HG03025 (cell line): ENCODE measurements at regions not wholly inside any gene's neighbourhood (a gene's known extent, or its start where the extent isn't known, plus 50 kb on each side); places are given as distances from the start of the nearest gene placed in this dataset.
"Not testable (repeated sequence)": the region's sequence is repeated elsewhere in the genome, so short reads cannot be mapped to it uniquely, and the experiment has no call there.

ENCODE experiments used
- ATAC-seq: cut with Tn5 transposase; IDR thresholded peaks from one replicate; pipeline ENCODE4 v1.9.1; 2021; ENCODE audit warnings: mild to moderate bottlenecking, moderate library complexity; ENCODE audit not compliant: unreplicated experiment, low FRiP score

DNA sequence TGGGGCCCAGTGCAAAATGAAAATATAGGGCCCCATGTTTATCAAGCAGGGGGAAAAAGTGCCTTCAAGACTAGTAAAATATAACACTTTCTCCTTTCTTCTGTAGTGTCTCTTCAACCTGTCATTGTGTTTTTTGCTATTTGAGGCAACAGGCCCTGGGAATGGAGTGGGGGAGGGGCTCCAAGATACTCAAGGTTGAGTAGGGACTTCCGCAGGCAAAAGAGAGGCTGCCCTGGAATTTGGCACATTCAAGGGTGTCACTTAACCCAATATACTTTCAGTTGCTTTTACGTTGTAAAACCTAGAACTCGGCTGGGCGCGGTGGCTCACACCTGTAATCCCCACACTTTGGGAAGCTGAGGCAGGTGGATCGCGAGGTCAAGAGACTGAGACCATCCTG, 154.9 kb downstream of the ALDH8A1 start:
- ATAC-seq = no peak

DNA sequence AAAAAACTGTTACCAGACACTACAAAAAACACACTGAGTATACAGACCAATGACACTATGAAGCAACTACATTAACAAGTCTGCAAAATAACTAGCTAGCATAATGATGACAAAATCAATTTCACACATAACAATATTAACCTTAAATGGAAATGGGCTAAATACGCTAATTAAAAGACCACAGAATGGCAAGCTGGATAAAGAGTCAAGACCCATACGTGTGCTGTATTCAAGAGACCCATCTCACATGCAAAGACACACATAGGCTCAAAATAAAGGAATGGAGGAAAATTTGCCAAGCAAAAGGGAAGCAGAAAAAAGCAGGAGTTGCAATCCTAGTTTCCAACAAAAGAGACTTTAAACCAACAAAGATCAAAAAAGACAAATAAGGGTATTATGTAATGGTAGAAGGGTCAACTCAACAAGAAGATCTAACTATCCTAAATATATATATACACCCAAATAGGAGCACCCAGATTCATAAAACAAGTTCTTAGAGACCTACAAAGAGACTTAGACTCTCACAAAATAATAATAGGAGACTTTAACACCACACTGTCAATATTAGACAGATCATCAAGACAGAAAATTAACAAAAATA, 158.6 kb downstream of the ALDH8A1 start:
- not testable (repeated sequence) for ATAC-seq

DNA sequence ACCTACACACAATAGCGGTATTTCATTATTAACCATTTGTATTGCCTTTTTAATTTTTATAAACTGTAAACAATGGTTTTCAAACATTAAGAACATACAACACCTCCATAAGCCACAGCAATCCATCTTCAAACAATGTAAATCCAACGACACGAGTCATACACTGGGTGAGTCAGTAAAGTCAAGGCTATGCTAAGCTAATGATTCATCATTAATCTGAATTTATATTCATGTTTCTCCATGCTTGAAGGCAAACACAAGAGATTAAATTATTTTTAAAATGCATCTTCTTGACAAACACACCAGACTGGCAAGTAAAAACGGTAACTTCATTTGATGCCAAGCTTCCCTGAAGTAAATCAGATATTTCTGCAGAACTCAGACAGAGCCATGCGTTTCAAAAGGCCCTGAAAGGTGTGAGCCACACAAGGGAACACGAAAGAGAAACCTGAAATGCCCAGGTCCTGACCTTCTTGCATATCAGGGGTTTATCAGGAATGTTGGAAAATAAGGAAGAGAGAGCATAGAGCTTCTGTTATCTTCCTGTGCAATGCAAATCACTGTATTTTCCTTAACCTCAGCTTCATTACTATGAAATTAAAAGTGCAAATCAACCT, 162.5 kb downstream of the ALDH8A1 start:
- ATAC-seq = no peak

DNA sequence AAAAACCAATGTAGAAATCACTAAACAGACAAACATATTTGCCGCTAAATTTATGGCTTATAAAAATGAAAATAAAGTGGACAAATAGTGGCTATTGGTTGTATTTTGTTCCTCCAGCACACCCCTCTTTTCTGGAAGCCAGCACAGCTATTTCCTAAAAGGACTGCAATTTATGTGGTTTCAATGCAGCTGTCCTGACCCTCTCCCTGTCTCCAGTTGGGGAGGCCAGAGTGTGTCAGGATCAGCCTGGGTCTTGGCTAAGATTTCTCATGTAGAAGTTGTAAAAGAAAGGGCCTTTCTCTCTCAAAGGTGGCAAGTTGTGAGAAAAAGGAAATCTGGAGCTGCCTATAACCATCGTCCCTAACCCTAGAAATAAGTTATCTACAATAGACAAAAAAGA, 165.6 kb downstream of the ALDH8A1 start:
- no peak for ATAC-seq

DNA sequence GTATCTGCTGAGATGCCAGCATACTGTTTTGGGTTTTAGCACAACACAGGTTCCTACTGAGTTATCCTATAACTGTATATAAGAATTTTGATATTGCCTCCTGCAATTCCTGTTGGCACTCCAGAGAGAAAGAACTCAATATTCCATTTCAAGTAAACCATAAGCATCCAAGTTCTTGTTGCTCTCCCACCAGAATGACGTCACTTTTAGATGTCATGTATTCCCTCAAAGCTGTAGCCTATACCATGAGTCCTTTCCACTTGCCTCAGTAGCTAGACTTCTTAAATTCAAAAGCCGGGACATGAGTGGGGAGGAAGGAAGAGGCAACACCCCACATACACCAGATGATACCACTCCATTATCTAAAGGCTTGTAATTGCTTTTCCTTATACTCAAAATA, 171.5 kb downstream of the ALDH8A1 start:
- ATAC-seq = no peak

DNA sequence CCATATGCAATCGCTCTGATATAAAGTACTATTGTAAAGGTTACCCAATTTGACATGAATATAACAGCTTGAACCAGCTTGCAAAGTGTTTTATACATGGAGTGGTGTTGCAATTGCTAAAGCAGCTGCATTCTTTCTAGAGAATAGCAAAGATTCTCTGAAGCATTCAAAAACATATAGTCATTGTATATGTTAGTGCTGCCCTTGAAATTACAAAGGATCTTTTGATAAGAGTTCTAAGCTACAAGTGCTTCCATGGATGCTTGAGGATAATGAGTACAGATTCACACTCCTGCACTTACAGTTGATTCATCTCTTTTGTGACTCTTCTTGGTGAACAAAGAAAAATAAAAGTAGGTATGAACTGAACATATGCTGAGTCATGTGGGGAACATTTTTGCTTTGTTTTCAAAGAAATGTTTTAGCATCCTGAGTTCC, 175.7 kb downstream of the ALDH8A1 start:
- ATAC-seq = no peak

DNA sequence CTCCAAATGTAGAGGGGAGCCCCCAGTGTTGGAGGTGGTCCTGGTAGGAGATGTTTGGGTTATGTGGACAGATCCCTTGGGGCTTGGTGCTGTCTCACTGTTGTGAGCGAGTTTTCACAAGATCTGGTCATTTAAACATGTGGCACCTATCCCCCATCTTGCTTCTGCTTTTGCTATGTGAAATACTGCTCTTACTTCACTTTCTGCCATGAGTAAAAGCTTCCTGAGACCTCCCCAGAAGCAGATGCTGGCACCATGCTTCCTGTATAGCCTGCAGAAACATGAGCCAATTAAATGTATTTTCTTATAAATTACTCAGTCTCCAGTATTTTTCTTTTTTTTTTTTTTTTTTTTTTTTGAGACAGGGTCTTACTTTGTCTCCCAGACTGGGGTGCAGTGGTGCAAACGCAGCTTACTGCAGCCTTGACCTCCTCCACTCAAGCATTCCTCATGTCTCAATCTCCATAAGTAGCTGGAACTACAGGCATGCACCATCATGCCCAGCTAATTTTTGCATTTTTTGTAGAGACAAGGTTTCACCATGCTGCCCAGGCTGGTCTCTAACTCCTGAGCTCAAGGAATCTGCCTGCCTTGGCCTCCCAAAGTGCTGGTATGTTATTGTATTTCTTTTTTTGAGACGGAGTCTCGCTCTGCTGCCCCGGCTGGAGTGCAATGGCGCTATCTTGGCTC, 177.1 kb downstream of the ALDH8A1 start:
- no peak for ATAC-seq

DNA sequence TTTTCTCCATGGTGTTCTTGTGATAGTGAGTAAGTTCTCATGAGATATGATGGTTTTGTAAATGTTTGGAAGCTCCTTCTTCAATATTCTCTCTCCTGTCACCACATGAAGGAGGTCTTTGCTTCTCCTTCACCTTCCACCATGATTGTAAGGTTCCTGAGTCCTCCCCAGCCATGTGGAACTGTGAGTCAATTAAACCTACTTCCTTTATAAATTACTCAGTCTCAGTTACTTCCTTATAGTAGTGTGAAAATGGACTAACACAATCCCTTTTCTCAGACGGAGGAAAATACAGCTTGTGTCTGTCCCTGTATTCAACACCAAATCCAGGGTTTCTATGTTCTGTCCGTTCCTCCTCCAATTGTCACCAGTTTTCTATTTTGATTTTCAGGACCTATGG, 181.0 kb downstream of the ALDH8A1 start:
- ATAC-seq = no peak

DNA sequence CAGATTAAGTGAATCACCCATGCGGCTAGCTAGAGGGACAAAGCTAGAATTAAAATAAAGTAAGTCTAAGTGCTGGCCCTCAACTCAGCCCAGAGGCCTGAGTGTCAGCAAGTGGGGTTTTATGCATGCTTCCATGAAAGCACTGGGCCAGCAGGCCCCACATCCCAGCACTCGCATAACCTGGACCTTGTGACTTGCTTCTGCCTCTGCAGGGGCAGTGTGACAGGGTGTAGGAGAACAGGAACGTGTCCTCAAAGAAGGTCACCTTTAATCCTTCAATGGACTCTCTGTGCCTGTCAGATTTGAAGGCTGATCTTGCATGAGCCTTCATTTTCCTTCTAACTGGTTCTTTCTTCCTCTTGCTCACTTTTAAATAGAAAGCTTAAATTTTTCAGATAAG, 183.4 kb downstream of the ALDH8A1 start:
- no peak for ATAC-seq

DNA sequence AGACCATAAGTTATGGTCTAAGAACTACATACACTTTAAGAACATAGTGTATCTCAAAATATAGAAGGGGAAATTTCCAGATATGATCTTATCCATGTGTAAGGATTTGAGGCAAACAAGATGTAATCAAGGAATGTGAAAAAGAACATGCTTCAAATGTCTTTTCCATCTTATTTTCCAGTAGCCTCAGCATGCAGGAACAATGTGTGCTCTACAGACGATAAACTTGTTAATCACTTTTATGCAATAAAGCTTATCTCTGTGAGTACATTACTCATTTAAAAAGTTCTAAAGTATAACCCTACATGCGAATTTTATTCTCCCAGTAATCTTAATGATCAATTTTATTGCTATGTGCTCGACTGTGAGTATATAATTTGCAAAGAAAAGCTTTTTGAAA, 185.2 kb downstream of the ALDH8A1 start:
- ATAC-seq = no peak

DNA sequence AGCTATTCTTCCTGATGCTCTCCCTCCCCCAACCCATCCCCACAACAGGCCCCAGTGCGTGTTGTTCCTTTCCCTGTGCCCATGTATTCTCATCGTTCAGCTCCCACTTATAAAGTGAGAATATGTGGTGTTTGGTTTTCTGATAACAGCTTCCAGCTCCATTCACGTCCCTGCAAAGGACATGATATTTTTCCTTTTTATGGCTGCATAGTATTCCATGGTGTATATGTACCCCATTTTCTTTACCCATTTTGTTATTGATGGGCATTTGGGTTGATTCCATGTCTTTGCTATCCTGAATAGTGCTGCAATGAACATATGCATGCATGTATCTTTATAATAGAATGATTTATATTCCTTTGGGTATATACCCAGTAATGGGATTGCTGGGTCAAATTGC, 186.3 kb downstream of the ALDH8A1 start:
- ATAC-seq = not testable (repeated sequence)

DNA sequence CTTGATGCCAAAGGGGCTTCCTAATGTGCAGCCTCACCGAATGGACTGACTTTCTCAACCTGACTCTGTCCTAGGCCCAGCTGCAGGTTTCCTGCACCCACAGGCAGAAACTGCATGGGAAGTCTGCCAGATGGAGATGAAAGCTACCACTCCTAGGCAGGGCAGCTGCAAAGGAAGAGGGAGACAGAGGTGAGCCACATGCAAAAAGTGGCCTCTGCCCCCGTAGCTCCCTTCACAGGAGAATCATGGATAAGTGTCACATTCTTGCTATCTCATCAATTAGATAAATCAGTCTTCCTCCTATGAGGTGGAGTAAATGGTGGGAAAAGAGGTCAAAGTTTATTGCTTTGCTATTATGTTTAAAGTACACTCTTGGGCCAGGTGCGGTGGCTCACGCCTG, 191.3 kb downstream of the ALDH8A1 start:
- ATAC-seq = no peak

DNA sequence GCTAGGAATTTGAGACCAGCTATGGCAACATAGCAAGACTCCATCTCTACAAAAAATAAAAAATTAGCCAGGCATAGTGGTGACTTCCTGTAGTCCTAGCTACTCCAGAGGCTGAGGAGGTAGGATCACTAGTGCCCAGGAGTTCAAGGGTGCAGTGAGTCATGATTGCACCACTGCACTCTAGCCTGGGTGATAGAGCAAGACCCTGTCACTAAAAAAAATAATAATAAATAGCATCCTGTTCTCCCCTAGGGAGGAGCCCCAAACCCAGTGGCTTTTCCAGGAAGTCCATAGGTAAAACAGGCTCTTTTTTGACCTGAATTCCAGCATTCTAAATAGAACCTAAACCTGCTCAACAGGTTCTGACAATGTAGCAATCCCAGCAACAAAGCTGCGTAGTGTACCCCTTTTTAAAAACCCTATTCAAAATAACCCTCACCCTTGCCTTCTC, 192.0 kb downstream of the ALDH8A1 start:
- ATAC-seq = no peak

DNA sequence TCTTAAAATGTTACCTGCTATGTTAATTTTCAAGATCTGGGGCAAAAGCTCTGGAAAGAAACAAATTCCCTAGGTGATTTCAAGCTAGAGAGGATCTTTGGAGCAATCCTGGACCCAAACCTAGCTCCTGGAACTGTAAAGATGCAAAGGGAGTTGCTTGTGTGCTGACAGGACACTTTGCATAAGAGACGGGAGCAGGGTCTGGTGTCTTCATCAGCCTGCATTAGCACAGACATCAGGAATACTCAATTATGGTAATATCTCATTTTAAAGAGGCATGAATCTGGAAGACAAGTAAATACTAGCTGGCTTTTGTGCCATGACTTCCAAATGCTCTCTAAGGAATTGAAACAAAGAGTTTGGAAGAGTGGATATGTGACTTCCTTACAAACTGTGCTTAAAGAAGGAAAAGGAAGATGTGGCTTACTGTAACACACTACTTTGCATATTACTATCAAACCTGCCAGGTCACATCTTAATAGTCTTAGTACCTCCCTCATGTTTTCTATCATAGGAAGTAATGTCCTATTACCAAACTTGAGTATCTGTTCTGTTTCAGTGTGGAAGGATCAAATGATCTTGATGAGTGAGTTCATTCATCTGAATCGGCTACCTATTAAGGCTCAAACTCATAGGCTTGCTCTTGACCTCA, 193.4 kb downstream of the ALDH8A1 start:
- ATAC-seq = no peak

DNA sequence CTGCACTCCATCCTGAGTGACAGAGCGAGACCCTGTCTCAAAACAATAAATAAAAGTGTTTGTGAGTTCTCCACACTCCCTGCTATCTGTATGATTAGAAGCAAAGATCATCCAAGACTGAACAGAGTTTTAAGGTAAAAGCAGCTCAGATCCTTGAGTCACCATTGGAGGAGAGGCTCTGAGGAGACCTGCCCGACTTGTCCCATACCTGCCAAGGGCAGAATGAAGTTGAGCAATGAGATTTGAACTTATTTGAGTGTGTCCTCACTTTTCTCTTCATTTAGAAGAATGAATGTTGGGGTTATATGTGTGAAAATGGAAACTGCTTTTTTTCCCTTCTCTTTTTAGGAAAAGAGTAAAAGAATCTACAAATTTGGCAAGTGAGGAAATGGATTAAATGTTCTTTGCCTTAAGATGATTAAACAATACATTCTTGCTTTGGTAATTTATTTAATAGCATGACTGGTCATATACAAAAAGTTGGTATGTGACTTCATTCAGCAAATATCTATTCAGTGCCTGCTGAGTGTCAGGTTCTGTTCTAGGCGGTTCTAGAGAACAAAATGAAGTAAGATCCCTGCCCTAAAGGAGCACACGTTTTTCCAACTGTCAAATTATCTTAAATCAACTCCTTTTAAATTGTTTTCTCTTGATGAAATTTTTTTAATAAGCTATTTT, 195.7 kb downstream of the ALDH8A1 start:
- no peak for ATAC-seq

DNA sequence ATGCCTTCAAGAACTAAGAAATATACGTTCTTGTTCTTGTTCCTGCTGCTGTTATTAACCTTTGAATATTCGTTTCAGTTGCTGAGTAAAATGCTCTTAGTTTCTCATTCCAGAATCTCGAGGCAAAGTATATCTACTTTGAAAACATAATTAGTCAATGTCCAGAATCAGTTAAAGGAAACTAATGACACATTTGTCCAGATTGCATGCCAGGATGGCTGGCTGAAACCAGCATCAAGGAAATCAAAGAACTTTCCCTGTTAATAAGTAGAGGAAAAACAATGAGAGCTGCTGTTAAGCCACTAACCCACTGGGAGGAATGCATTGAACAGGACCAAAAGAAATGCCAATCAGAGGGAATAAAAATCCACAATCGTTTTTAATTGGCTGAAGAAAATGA, 196.9 kb downstream of the ALDH8A1 start:
- no peak for ATAC-seq

DNA sequence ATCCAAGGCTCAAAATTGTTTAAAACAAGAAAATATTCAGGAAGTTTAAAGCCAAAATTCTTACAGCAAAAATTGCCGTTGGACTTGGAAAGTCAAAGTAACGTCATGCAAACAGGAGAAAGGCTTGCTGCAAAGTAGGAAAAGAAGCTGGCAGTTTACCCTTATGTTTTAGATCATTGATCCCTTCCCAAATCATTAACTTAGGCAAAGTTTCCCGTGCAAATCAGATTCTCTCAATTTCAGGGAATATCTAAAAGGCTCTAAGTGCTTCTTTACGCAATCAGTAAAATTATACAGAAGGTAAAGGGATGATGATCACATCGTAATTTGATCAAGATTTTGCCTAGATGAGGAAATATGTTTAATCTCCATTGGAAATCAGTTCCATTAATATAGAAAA, 197.5 kb downstream of the ALDH8A1 start:
- ATAC-seq = no peak

DNA sequence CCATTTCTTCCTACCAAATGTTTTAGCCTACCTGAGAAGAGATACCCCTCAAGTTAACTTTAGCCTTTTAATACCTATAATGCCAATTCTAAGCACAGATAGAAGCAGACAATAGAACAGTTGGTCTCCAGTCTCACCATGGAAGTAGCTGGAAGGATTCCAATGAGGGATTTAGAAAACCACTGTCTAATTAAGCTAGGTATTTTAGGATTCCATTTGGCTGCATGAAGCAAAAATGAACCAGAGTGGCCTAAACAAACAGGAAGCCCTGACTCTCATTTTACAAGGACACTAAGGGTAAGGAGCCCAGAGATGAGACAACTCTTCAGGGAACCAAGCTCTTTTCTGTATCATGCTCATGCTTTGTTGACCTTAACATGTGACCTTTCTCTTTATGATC, 199.2 kb downstream of the ALDH8A1 start:
- ATAC-seq = no peak

DNA sequence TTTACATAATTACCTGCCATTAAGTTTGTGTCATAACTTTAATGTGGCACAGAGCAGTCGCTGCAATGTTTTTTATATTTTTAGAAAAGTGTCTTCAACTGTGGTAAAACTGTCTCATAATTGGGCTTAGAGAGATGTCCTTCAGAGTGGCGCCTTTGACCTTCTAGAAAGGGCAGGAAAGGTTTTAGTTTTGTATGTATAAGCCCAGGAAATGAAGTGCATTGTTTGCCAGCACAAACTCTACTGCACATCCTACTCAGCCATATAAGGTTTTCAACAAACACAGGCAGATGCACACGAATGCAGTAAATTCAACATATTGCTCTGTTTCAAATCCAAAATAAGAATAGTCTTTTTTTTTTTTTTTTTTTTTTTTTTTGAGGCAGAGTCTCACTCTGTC, 201.4 kb downstream of the ALDH8A1 start:
- no peak for ATAC-seq

DNA sequence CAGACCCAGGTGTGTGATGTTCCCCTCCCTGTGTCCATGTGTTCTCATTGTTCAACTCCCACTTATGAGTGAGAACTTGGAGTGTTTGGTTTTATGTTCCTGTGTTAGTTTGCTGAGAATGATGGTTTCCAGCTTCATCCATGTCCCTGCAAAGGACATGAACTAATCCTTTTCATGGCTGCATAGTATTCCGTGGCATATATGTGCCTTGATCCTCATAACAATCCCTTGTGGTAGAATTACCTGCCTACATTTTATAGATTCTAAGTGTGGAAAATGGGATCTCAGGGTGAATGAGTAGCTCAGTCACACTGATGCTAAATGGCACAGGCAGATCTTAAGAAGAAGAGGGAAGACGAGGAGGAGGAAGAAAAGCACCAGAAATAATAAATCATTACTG, 202.7 kb downstream of the ALDH8A1 start:
- ATAC-seq = not testable (repeated sequence)

DNA sequence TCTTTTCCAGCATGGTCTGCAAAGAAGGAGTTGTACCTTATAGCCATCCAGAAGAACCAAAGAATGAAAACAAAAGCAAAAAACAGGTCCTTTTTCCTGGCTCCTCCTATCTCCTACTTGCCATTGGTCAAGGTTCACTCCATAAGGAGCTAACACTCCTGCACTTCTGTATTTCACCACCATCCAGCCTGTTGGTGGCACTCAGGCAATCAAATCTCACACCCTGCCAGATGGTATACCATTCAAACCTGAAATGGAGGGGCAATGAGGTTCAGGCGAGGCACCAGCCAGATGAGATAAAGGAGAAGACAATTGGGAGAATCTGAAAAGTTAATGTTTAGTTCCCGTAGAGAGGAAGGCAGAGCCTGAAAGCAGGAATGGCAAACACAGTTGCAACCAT, 203.8 kb downstream of the ALDH8A1 start:
- no peak for ATAC-seq
